ENCODE measurements at regions not wholly inside any gene's neighbourhood (a gene's known extent, or its start where the extent isn't known, plus 50 kb on each side); places are given as distances from the start of the nearest gene placed in this dataset.

DNA sequence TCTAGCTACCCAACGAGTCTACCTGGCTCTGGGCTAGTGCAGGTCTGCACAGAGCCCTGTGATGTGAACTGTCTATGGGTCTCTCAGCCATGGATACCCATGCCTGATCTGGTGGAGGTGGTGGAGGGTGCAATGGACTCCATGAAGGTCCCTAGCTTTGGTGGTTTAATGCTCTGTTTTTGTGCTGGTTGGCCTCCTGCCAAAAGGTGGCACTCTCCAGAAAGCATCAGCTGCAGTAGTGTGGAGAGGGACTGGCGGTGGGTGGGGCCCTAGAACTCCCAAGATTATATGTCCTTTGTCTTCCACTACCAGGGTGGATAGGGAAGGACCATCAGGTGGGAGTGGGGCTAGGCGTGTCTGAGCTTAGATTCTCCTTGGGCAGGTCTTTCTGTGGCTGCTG, 290.1 kb downstream of the AGTPBP1 start:
- Mint-ChIP-seq H3K27me3 (ENCODE audit: low read depth in 3 of 3) (peaks cover 4 to 9% (median 7%) of the 10 kb centered on the region in 3 donors), H3K4me1 (no peaks in the 10 kb centered on the region), H3K9me3 (peaks cover 5 to 20% (median 11%) of the 10 kb centered on the region in 7 donors), H3K36me3 (no peaks in the 10 kb centered on the region), H3K4me3 (no peak overlapping the region), H3K27ac (no peak overlapping the region)
- H3K4me2 ChIP-seq (replicated peaks; ENCODE audit: extremely low read depth, low read length, poor library complexity, severe bottlenecking) = no peak overlapping the region
- H3K9ac ChIP-seq (ENCODE audit: insufficient read depth, low read length, poor library complexity, severe bottlenecking) = no peak overlapping the region
- no peak overlapping the region for H3K27ac ChIP-seq (ENCODE audit: low read depth in 1 of 2, low read length in 2 of 2)
- no peaks in the 10 kb centered on the region for H3K36me3 ChIP-seq (replicated peaks in 1 of 2; ENCODE audit: control insufficient read depth in 1 of 2, insufficient read depth in 2 of 2, low read length in 2 of 2)
- DNase-seq = no peak
- TF ChIP-seq, protein P1, sequence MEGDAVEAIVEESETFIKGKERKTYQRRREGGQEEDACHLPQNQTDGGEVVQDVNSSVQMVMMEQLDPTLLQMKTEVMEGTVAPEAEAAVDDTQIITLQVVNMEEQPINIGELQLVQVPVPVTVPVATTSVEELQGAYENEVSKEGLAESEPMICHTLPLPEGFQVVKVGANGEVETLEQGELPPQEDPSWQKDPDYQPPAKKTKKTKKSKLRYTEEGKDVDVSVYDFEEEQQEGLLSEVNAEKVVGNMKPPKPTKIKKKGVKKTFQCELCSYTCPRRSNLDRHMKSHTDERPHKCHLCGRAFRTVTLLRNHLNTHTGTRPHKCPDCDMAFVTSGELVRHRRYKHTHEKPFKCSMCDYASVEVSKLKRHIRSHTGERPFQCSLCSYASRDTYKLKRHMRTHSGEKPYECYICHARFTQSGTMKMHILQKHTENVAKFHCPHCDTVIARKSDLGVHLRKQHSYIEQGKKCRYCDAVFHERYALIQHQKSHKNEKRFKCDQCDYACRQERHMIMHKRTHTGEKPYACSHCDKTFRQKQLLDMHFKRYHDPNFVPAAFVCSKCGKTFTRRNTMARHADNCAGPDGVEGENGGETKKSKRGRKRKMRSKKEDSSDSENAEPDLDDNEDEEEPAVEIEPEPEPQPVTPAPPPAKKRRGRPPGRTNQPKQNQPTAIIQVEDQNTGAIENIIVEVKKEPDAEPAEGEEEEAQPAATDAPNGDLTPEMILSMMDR (IDR thresholded peaks at IDR 0.05) = no peak
- H3K4me3 ChIP-seq (replicated peaks in 1 of 3; ENCODE audit: low read depth in 2 of 3, low read length in 3 of 3) = no peak overlapping the region
- H3K4me1 ChIP-seq (ENCODE audit: control insufficient read depth in 1 of 2, insufficient read depth in 2 of 2, low read length in 2 of 2) = no peaks in the 10 kb centered on the region
- H3K27me3 ChIP-seq (ENCODE audit: control insufficient read depth in 2 of 2, insufficient read depth in 2 of 2, low read length in 2 of 2) = no peaks in the 10 kb centered on the region
- 73% methylated on average over 1 of the region's 3 CpGs for WGBS (ENCODE audit: insufficient coverage)
- H2AFZ ChIP-seq (ENCODE audit: insufficient read depth, low read depth, low read length, poor library complexity, severe bottlenecking) = no peak overlapping the region
- no peaks in the 10 kb centered on the region for H3K79me2 ChIP-seq (ENCODE audit: insufficient read depth, low read length)
- H4K20me1 ChIP-seq (ENCODE audit: insufficient read depth, low read length) = no peaks in the 10 kb centered on the region
- intact Hi-C loops (cut with micrococcal nuclease) = no loop called here
- H3K9me3 ChIP-seq (replicated peaks in 1 of 2; ENCODE audit: control insufficient read depth in 1 of 2, insufficient read depth in 1 of 2, low read length in 2 of 2) = peaks cover 0 to 8% of the 10 kb centered on the region in 2 donors

DNA sequence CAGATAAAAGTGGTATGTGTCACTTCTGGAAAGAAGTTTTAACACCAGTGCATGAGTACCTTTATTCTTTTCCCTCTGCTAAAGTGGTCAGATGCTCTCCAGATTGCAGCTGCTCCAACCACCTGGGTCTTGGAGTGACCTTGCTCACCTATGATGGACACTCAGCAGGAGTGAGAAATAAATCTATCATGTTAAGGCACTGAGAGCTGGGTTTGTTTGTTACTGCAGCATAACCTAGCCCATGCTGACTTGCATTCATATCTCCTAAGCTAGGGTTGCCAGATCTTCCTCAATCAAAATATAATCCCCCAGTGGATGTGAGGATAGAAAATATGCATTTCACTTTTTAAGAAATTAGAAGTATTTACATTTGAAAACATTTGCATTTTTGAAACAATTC, 295.9 kb downstream of the AGTPBP1 start:
- peaks cover 0 to 11% (median 5%) of the 10 kb centered on the region in 7 donors for H3K9me3 Mint-ChIP-seq
- no peak overlapping the region for H3K4me3 ChIP-seq (replicated peaks in 1 of 3; ENCODE audit: low read depth in 2 of 3, low read length in 3 of 3)
- no peak overlapping the region for H3K27ac Mint-ChIP-seq
- H3K36me3 ChIP-seq (replicated peaks in 1 of 2; ENCODE audit: control insufficient read depth in 1 of 2, insufficient read depth in 2 of 2, low read length in 2 of 2) = no peaks in the 10 kb centered on the region
- no peaks in the 10 kb centered on the region for H3K27me3 ChIP-seq (ENCODE audit: control insufficient read depth in 2 of 2, insufficient read depth in 2 of 2, low read length in 2 of 2)
- no peak for DNase-seq
- peaks cover 0 to 7% (median 6%) of the 10 kb centered on the region in 3 donors for H3K27me3 Mint-ChIP-seq (ENCODE audit: low read depth in 3 of 3)
- H3K4me2 ChIP-seq (replicated peaks; ENCODE audit: extremely low read depth, low read length, poor library complexity, severe bottlenecking) = no peak overlapping the region
- H3K4me3 Mint-ChIP-seq = no peak overlapping the region
- intact Hi-C loops (cut with micrococcal nuclease) = no loop called here
- no peaks in the 10 kb centered on the region for H3K4me1 ChIP-seq (ENCODE audit: control insufficient read depth in 1 of 2, insufficient read depth in 2 of 2, low read length in 2 of 2)
- H3K79me2 ChIP-seq (ENCODE audit: insufficient read depth, low read length) = no peaks in the 10 kb centered on the region
- TF ChIP-seq, protein P1 (IDR thresholded peaks at IDR 0.05) = no peak
- H4K20me1 ChIP-seq (ENCODE audit: insufficient read depth, low read length) = no peaks in the 10 kb centered on the region
- H3K4me1 Mint-ChIP-seq = no peaks in the 10 kb centered on the region
- no peak overlapping the region for H3K27ac ChIP-seq (ENCODE audit: low read depth in 1 of 2, low read length in 2 of 2)
- H2AFZ ChIP-seq (ENCODE audit: insufficient read depth, low read depth, low read length, poor library complexity, severe bottlenecking) = no peak overlapping the region
- H3K36me3 Mint-ChIP-seq = no peaks in the 10 kb centered on the region
- H3K9me3 ChIP-seq (replicated peaks in 1 of 2; ENCODE audit: control insufficient read depth in 1 of 2, insufficient read depth in 1 of 2, low read length in 2 of 2) = no peaks in the 10 kb centered on the region
- no peak overlapping the region for H3K9ac ChIP-seq (ENCODE audit: insufficient read depth, low read length, poor library complexity, severe bottlenecking)

Measured in CD14-positive monocyte (primary cell).